H9 (cell line): ENCODE measurements at regions not wholly inside any gene's neighbourhood (a gene's known extent, or its start where the extent isn't known, plus 50 kb on each side); places are given as distances from the start of the nearest gene placed in this dataset.

Experiments used
- DNase-seq: peaks from one replicate; pipeline ENCODE4 v3.0.0-alpha.2; 2017
- H2AFZ ChIP-seq: one replicate; pipeline ENCODE4 v1.6.1; 2013; ENCODE audit warnings: mild to moderate bottlenecking, low read length, control low read depth, moderate library complexity
- H2AK5ac ChIP-seq: 2 replicates; pipeline ENCODE4 v1.6.1; 2013; ENCODE audit warnings: low read length, control low read depth, mixed read lengths; ENCODE audit not compliant: insufficient read length
- H2BK120ac ChIP-seq: one replicate; pipeline ENCODE4 v1.6.1; 2013; ENCODE audit warnings: low read depth, mild to moderate bottlenecking, low read length, control low read depth, inconsistent platforms; ENCODE audit not compliant: poor library complexity, severe bottlenecking
- H2BK12ac ChIP-seq: 2 replicates; pipeline ENCODE4 v1.6.1; 2013; ENCODE audit warnings: low read length, control low read depth, mixed read lengths, low read depth; ENCODE audit not compliant: insufficient read length
- H2BK15ac ChIP-seq: 2 replicates; pipeline ENCODE4 v1.6.1; 2013; ENCODE audit warnings: low read depth, low read length, control low read depth
- H2BK20ac ChIP-seq: one replicate; pipeline ENCODE4 v1.6.1; 2013; ENCODE audit warnings: low read depth, mild to moderate bottlenecking, low read length, control low read depth, inconsistent platforms; ENCODE audit not compliant: poor library complexity, severe bottlenecking
- H2BK5ac ChIP-seq: 2 replicates; pipeline ENCODE4 v1.6.1; 2013; ENCODE audit warnings: low read length, control low read depth, mixed read lengths; ENCODE audit not compliant: insufficient read length
- H3K14ac ChIP-seq: 2 replicates; pipeline ENCODE4 v1.6.1; 2013; ENCODE audit warnings: low read length, control low read depth; ENCODE audit not compliant: insufficient read depth
- H3K18ac ChIP-seq: 2 replicates; pipeline ENCODE4 v1.6.1; 2013; ENCODE audit warnings: low read depth, mild to moderate bottlenecking, mixed read lengths, low read length, control low read depth; ENCODE audit not compliant: insufficient read length
- H3K23ac ChIP-seq: 2 replicates; pipeline ENCODE4 v1.6.1; 2013; ENCODE audit warnings: low read length, control low read depth, mixed read lengths, low read depth; ENCODE audit not compliant: insufficient read length
- H3K23me2 ChIP-seq: 2 replicates; pipeline ENCODE4 v1.6.1; 2013; ENCODE audit warnings: low read depth, mild to moderate bottlenecking, mixed read lengths, low read length, control low read depth; ENCODE audit not compliant: insufficient read length, poor library complexity, severe bottlenecking
- H3K27ac ChIP-seq: 2 replicates; pipeline ENCODE4 v1.5.1; 2013; ENCODE audit warnings: low read length, control low read depth, mixed read lengths, low read depth; ENCODE audit not compliant: insufficient read length
- H3K27me3 ChIP-seq: 2 replicates; pipeline ENCODE4 v1.6.1; 2013; ENCODE audit warnings: low read length, control low read depth, inconsistent platforms; ENCODE audit not compliant: insufficient read depth
- H3K4ac ChIP-seq: 2 replicates; pipeline ENCODE4 v1.6.1; 2013; ENCODE audit warnings: low read depth, mild to moderate bottlenecking, control low read depth, inconsistent platforms, low read length, moderate library complexity
- H3K4me1 ChIP-seq: 2 replicates; pipeline ENCODE4 v1.6.1; 2013; ENCODE audit warnings: low read length, control low read depth, inconsistent platforms; ENCODE audit not compliant: insufficient read depth
- H3K4me2 ChIP-seq: 2 replicates; pipeline ENCODE4 v1.6.1; 2013; ENCODE audit warnings: low read length, control low read depth, mixed read lengths; ENCODE audit not compliant: insufficient read length, insufficient read depth
- H3K56ac ChIP-seq: 2 replicates; pipeline ENCODE4 v1.6.1; 2013; ENCODE audit warnings: low read depth, mild to moderate bottlenecking, mixed read lengths, low read length, control low read depth; ENCODE audit not compliant: insufficient read length
- H3K79me1 ChIP-seq: 2 replicates; pipeline ENCODE4 v1.6.1; 2013; ENCODE audit warnings: low read depth, mild to moderate bottlenecking, moderate library complexity, low read length, control low read depth, inconsistent platforms; ENCODE audit not compliant: insufficient read depth, poor library complexity, severe bottlenecking
- H3K79me2 ChIP-seq: 2 replicates; pipeline ENCODE4 v1.6.1; 2013; ENCODE audit warnings: low read length, control low read depth, inconsistent platforms; ENCODE audit not compliant: insufficient read depth
- H3K9ac ChIP-seq: 2 replicates; pipeline ENCODE4 v1.6.1; 2013; ENCODE audit warnings: low read length, control low read depth, mixed read lengths; ENCODE audit not compliant: insufficient read length; ENCODE audit errors: extremely low read depth
- H3K9me3 ChIP-seq: one replicate; pipeline ENCODE4 v1.6.1; 2013; ENCODE audit warnings: low read depth, low read length, inconsistent platforms; ENCODE audit not compliant: control insufficient read depth
- H3T11ph ChIP-seq: one replicate; pipeline ENCODE4 v1.6.1; 2013; ENCODE audit warnings: mild to moderate bottlenecking, low read length, control low read depth, inconsistent platforms
- H4K20me1 ChIP-seq: one replicate; pipeline ENCODE4 v1.6.1; 2013; ENCODE audit not compliant: control insufficient read depth, insufficient read length, insufficient read depth
- H4K5ac ChIP-seq: 2 replicates; pipeline ENCODE4 v1.6.1; 2013; ENCODE audit warnings: low read depth, mild to moderate bottlenecking, mixed read lengths, low read length, control low read depth; ENCODE audit not compliant: insufficient read length
- H4K8ac ChIP-seq: replicated peaks from 2 replicates; pipeline ENCODE4 v1.6.1; 2013; ENCODE audit warnings: low read length, control low read depth, mixed read lengths, low read depth; ENCODE audit not compliant: insufficient read length
- H4K91ac ChIP-seq: 2 replicates; pipeline ENCODE4 v1.6.1; 2013; ENCODE audit warnings: low read depth, mild to moderate bottlenecking, moderate library complexity, mixed read lengths, low read length, control low read depth; ENCODE audit not compliant: insufficient read length
- H3K27ac Mint-ChIP-seq, 3 experiments: 2 replicates in 2 of 3; 3 replicates in 1 of 3; pipeline ENCODE4 v1.8.0; 2020 to 2021; ENCODE audit warnings: mixed read lengths in 3 of 3, mild to moderate bottlenecking in 1 of 3, moderate library complexity in 1 of 3
- H3K27me3 Mint-ChIP-seq: 2 replicates; pipeline ENCODE4 v1.8.0; 2021; ENCODE audit warnings: low read depth, mild to moderate bottlenecking, moderate library complexity, mixed read lengths
- H3K36me3 Mint-ChIP-seq, 3 experiments: 2 replicates in 2 of 3; 3 replicates in 1 of 3; pipeline ENCODE4 v1.8.0; 2020 to 2021; ENCODE audit warnings: low read depth in 3 of 3, mixed read lengths in 3 of 3; ENCODE audit not compliant: insufficient read depth in 1 of 3
- H3K4me1 Mint-ChIP-seq, 2 experiments: 2 replicates each; pipeline ENCODE4 v1.8.0; 2020; ENCODE audit warnings: mixed read lengths in 2 of 2
- H3K4me3 Mint-ChIP-seq, 2 experiments: 2 replicates in 1 of 2; 3 replicates in 1 of 2; pipeline ENCODE4 v1.8.0; 2020 to 2021; ENCODE audit warnings: mild to moderate bottlenecking in 2 of 2, mixed read lengths in 2 of 2, moderate library complexity in 1 of 2
- H3K9me3 Mint-ChIP-seq, 2 experiments: 2 replicates in 1 of 2; 3 replicates in 1 of 2; pipeline ENCODE4 v1.8.0; 2020; ENCODE audit warnings: mild to moderate bottlenecking in 2 of 2, mixed read lengths in 2 of 2, moderate library complexity in 1 of 2
- WGBS: extraction: QIAGEN DNeasy Blood & Tissue Kit; methylation state at CpG from one replicate; pipeline ENCODE4 v1.1.7; 2013; ENCODE audit warnings: missing lambda C conversion rate, low lambda C conversion rate, mixed read lengths; ENCODE audit not compliant: insufficient read length; ENCODE audit errors: extremely low coverage; 5-methylcytosine and 5-hydroxymethylcytosine counted together
- TF ChIP-seq, protein P1 (sequence below): fragments of 200-600 bp; sonication (generic); conservative IDR thresholded peaks from 3 replicates; pipeline ENCODE4 v1.8.0; 2021; ENCODE audit warnings: antibody characterized with exemption, mild to moderate bottlenecking

DNA sequence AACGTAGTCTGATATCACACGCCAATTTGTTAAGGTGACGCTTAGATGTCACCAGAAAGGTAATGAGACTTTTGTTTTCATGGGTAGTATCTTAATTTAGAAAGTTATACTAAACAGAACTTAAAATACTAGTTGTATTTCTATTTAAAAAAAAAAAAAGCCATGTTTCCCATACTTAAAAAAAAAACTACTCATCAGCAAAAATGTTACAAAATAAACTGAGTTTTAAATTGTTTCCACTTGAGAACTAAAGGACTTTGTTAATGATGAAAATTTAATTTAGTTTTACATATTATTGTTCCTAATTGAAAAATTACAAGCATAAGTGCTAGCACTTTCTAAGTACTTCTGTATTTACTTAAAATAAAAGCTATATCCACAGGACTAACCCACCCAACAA lies 300.8 kb upstream of the ATP11B start:
- no peaks in the 10 kb centered on the region for H3K23me2 ChIP-seq
- H2BK12ac ChIP-seq, result no peak overlapping the region
- no peaks in the 10 kb centered on the region for H3K27me3 ChIP-seq
- TF ChIP-seq, protein P1, sequence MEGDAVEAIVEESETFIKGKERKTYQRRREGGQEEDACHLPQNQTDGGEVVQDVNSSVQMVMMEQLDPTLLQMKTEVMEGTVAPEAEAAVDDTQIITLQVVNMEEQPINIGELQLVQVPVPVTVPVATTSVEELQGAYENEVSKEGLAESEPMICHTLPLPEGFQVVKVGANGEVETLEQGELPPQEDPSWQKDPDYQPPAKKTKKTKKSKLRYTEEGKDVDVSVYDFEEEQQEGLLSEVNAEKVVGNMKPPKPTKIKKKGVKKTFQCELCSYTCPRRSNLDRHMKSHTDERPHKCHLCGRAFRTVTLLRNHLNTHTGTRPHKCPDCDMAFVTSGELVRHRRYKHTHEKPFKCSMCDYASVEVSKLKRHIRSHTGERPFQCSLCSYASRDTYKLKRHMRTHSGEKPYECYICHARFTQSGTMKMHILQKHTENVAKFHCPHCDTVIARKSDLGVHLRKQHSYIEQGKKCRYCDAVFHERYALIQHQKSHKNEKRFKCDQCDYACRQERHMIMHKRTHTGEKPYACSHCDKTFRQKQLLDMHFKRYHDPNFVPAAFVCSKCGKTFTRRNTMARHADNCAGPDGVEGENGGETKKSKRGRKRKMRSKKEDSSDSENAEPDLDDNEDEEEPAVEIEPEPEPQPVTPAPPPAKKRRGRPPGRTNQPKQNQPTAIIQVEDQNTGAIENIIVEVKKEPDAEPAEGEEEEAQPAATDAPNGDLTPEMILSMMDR, result no peak
- no peak overlapping the region for H4K91ac ChIP-seq
- no peaks in the 10 kb centered on the region for H3K79me1 ChIP-seq
- H3K14ac ChIP-seq, result no peak overlapping the region
- no peak overlapping the region for H2BK15ac ChIP-seq
- H3K4me1 ChIP-seq, result peaks cover 2% of the 10 kb centered on the region; the same call in 1 of the 2 replicates
- H3K4ac ChIP-seq, result no peak overlapping the region
- Mint-ChIP-seq H3K4me3 (no peak overlapping the region), H3K27ac (no peak overlapping the region), H3K4me1 (peaks cover 14% of the 10 kb centered on the region in 2 experiments), H3K36me3 (no peaks in the 10 kb centered on the region), H3K9me3 (no peaks in the 10 kb centered on the region), H3K27me3 (no peaks in the 10 kb centered on the region)
- no peaks in the 10 kb centered on the region for H3K79me2 ChIP-seq
- no peak overlapping the region for H4K5ac ChIP-seq
- no peak overlapping the region for H3K4me2 ChIP-seq
- no CpG with 5 or more reads among the region's 3 CpGs for whole genome bisulfite sequencing
- DNase-seq, result no peak
- H2AFZ ChIP-seq, result no peak overlapping the region
- H4K20me1 ChIP-seq, result no peaks in the 10 kb centered on the region
- no peak overlapping the region for H3T11ph ChIP-seq
- no peak overlapping the region for H3K56ac ChIP-seq
- no peak overlapping the region for H3K23ac ChIP-seq
- H3K9ac ChIP-seq, result no peak overlapping the region
- no peak overlapping the region for H2AK5ac ChIP-seq
- H2BK20ac ChIP-seq, result no peak overlapping the region
- H4K8ac ChIP-seq, result no peak overlapping the region
- no peaks in the 10 kb centered on the region for H3K9me3 ChIP-seq
- no peak overlapping the region for H2BK120ac ChIP-seq
- H2BK5ac ChIP-seq, result no peak overlapping the region
- H3K27ac ChIP-seq, result no peak overlapping the region
- H3K18ac ChIP-seq, result no peak overlapping the region
